IMR-90 (cell line): ENCODE measurements at regions not wholly inside any gene's neighbourhood (a gene's known extent, or its start where the extent isn't known, plus 50 kb on each side); places are given as distances from the start of the nearest gene placed in this dataset.

Source experiments
- ATAC-seq: fragments of 200-7000 bp; cut with Tn5 transposase; 2 replicates; pipeline ENCODE4 v1.9.1; 2020; ENCODE audit warnings: low read depth, mild to moderate bottlenecking, moderate library complexity
- BruUV-seq: library from RNA; stranded (reverse); fragments of 400-500 nt; replicated peaks from 2 replicates; lab custom pipeline; 2021; lab: Mats Ljungman, UMichigan
- CTCF ChIA-PET: fragments of 300-600 bp; formaldehyde crosslinking; extraction: SDS; loops from one replicate; lab custom pipeline; 2021; ENCODE audit warnings: antibody characterized with exemption; lab: Yijun Ruan, JAX
- POLR2A ChIA-PET: fragments of 300-600 bp; sonication (Branson Sonifier 250); formaldehyde crosslinking; loops from one replicate; lab custom pipeline; 2022; ENCODE audit warnings: antibody characterized with exemption; ENCODE audit not compliant: unreplicated experiment; lab: Charles Lee
- DNase-seq: peaks from one replicate; pipeline ENCODE4 v3.0.0; 2013
- H2AFZ ChIP-seq: replicated peaks from 2 replicates; pipeline ENCODE3; 2013; ENCODE audit warnings: low read length, mild to moderate bottlenecking; ENCODE audit not compliant: poor library complexity
- H2AK5ac ChIP-seq: 2 replicates; pipeline ENCODE4 v1.6.1; 2013; ENCODE audit warnings: low read depth, low read length, inconsistent platforms
- H2AK9ac ChIP-seq: replicated peaks from 2 replicates; pipeline ENCODE3; 2013; ENCODE audit warnings: mild to moderate bottlenecking, low read depth, low read length, moderate library complexity; ENCODE audit not compliant: poor library complexity
- H2BK120ac ChIP-seq: 2 replicates; pipeline ENCODE4 v1.6.1; 2013; ENCODE audit warnings: low read depth, low read length, inconsistent platforms
- H2BK15ac ChIP-seq: 3 replicates; pipeline ENCODE4 v1.6.1; 2013; ENCODE audit warnings: low read depth, low read length, inconsistent platforms
- H2BK20ac ChIP-seq: 2 replicates; pipeline ENCODE4 v1.6.1; 2013; ENCODE audit warnings: low read depth, mild to moderate bottlenecking, inconsistent platforms, low read length, moderate library complexity
- H2BK5ac ChIP-seq: 2 replicates; pipeline ENCODE4 v1.6.1; 2013; ENCODE audit warnings: mild to moderate bottlenecking, low read depth, low read length, inconsistent platforms; ENCODE audit not compliant: poor library complexity, severe bottlenecking
- H3K14ac ChIP-seq: replicated peaks from 2 replicates; pipeline ENCODE4 v1.6.1; 2013; ENCODE audit warnings: low read depth, low read length, inconsistent platforms
- H3K18ac ChIP-seq: 2 replicates; pipeline ENCODE4 v1.6.1; 2013; ENCODE audit warnings: low read depth, low read length, control low read depth
- H3K23ac ChIP-seq: 2 replicates; pipeline ENCODE4 v1.6.1; 2013; ENCODE audit warnings: low read depth, low read length, inconsistent platforms
- H3K27ac ChIP-seq: 2 replicates; pipeline ENCODE4 v1.5.1; 2013; ENCODE audit warnings: mild to moderate bottlenecking, control low read depth, low read length; ENCODE audit not compliant: insufficient read depth
- H3K27me3 ChIP-seq: 2 replicates; pipeline ENCODE4 v1.6.1; 2013; ENCODE audit warnings: low read length; ENCODE audit not compliant: control insufficient read depth, insufficient read depth
- H3K36me3 ChIP-seq: 2 replicates; pipeline ENCODE4 v1.6.1; 2013; ENCODE audit warnings: low read length, mixed read lengths; ENCODE audit not compliant: control insufficient read depth, insufficient read depth
- H3K4ac ChIP-seq: 2 replicates; pipeline ENCODE4 v1.6.1; 2013; ENCODE audit warnings: low read depth, low read length, inconsistent platforms
- H3K4me1 ChIP-seq: 2 replicates; pipeline ENCODE4 v1.6.1; 2013; ENCODE audit warnings: low read length, mixed read lengths; ENCODE audit not compliant: control insufficient read depth, insufficient read depth
- H3K4me2 ChIP-seq: 2 replicates; pipeline ENCODE4 v1.6.1; 2013; ENCODE audit warnings: low read depth, mild to moderate bottlenecking, control low read depth, low read length, moderate library complexity
- H3K4me3 ChIP-seq: 2 replicates; pipeline ENCODE4 v1.5.1; 2013; ENCODE audit warnings: low read depth, mild to moderate bottlenecking, control low read depth, low read length, moderate library complexity; ENCODE audit not compliant: insufficient read depth
- H3K56ac ChIP-seq: 2 replicates; pipeline ENCODE4 v1.6.1; 2013; ENCODE audit warnings: low read length, inconsistent platforms; ENCODE audit not compliant: insufficient read depth; ENCODE audit errors: extremely low read depth
- H3K79me1 ChIP-seq, 2 experiments: 2 replicates each; pipeline ENCODE4 v1.6.1; 2013; ENCODE audit warnings: low read length in 2 of 2, inconsistent platforms in 1 of 2, low read depth in 1 of 2
- H3K9ac ChIP-seq: 2 replicates; pipeline ENCODE4 v1.6.1; 2013; ENCODE audit warnings: low read depth, low read length, control low read depth
- H3K9me1 ChIP-seq: 2 replicates; pipeline ENCODE4 v1.6.1; 2013; ENCODE audit warnings: low read length, inconsistent platforms; ENCODE audit not compliant: insufficient read depth
- H3K9me3 ChIP-seq: 2 replicates; pipeline ENCODE4 v1.6.1; 2013; ENCODE audit warnings: low read length; ENCODE audit not compliant: control insufficient read depth, insufficient read depth
- H4K20me1 ChIP-seq: 2 replicates; pipeline ENCODE4 v1.6.1; 2013; ENCODE audit warnings: low read length, inconsistent platforms; ENCODE audit not compliant: insufficient read depth
- H4K5ac ChIP-seq: 2 replicates; pipeline ENCODE4 v1.6.1; 2013; ENCODE audit warnings: mild to moderate bottlenecking, low read depth, low read length, control low read depth
- H4K8ac ChIP-seq, 2 experiments: 2 replicates each; pipeline ENCODE4 v1.6.1; 2013; ENCODE audit warnings: low read depth in 2 of 2, low read length in 2 of 2, control low read depth in 1 of 2, inconsistent platforms in 1 of 2
- H4K91ac ChIP-seq: 2 replicates; pipeline ENCODE4 v1.6.1; 2013; ENCODE audit warnings: low read depth, low read length, inconsistent platforms; ENCODE audit not compliant: insufficient read depth
- NFE2L2 ChIP-seq: fragments of 150-350 bp; IDR thresholded peaks from 2 replicates; pipeline ENCODE4 v1.6.1; 2016; ENCODE audit warnings: low read depth, mild to moderate bottlenecking, low read length
- RAD21 ChIP-seq: IDR thresholded peaks from 2 replicates; pipeline ENCODE4 v1.6.1; 2012; ENCODE audit warnings: low read length, improper control_type of control experiment
- RCOR1 ChIP-seq: IDR thresholded peaks from 2 replicates; pipeline ENCODE4 v1.6.1; 2012; ENCODE audit warnings: mild to moderate bottlenecking, low read length, improper control_type of control experiment; ENCODE audit not compliant: insufficient replicate concordance
- WGBS, 2 experiments: methylation state at CpG; one replicate each; pipeline versions ENCODE4 v1.1.5 to v1.1.7; 2013; ENCODE audit warnings: missing lambda C conversion rate in 2 of 2; ENCODE audit not compliant: insufficient read length in 1 of 2; ENCODE audit errors: extremely low coverage in 2 of 2; 5-methylcytosine and 5-hydroxymethylcytosine counted together
- dilution Hi-C: fragments of 300-500 bp; cut with HindIII; formaldehyde crosslinking; loops from one replicate; pipeline ENCODE4 v1.14.3; 2018; ENCODE audit warnings: low sequenced_read_pairs; ENCODE audit not compliant: unreplicated experiment
- in situ Hi-C: fragments of 300-500 bp; cut with MboI; formaldehyde crosslinking; loops from 3 replicates; pipeline ENCODE4 v1.14.3; 2019; ENCODE audit warnings: low sequenced_read_pairs, inconsistent platforms, mixed read lengths
- intact Hi-C: fragments of 100-400 bp; cut with micrococcal nuclease; formaldehyde crosslinking; loops from 2 replicates; pipeline ENCODE4 v1.10.0; 2022
- TF ChIP-seq, protein P1 (sequence below): fragments of 150-350 bp; IDR thresholded peaks from 2 replicates; pipeline ENCODE4 v1.6.1; 2016; ENCODE audit warnings: low read depth, mild to moderate bottlenecking, low read length, moderate library complexity, borderline replicate concordance

DNA sequence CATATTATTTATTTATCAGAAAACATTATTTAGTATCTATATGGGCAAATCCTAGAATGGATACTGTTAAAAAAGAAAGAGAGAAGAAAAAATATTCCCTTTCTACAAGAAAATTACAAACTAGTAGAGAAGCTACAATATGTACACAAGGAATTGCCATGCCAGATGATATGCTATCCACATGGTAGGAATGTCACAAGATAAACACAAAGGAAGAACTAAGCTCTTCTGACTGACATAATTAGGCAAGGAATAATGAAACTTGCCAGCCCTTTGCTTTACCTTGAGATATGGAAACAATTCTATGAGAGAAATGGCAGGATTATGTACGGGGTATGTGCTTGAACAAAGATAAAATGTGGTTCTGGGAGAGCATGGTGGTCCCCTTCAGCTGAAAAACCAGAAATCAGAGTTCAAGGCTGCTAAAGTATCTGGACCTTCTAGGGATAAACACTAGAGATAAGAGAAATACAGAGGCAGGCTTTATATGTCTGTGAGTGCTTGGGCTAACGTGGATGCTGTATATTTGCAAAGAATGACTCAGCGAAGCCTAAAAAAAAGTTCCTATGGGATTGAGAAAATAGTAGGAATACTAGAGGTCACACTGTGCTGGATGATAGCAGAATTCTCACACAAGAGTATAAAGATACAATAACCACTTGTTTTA lies 451.6 kb downstream of the TLE1 start:
- dilution Hi-C loops, result no loop called here
- no TSS peak for BruUV-seq

More for the DNA sequence above, 451.6 kb downstream of the TLE1 start:
- 86% methylated on average over 1 of the region's 3 CpGs; no CpG with 5 or more reads in 1 of the 2 experiments for WGBS, 2 experiments
- no peaks in the 10 kb centered on the region for H3K9me1 ChIP-seq
- TF ChIP-seq RAD21 (peak; percentile 1; the same call in 1 of the 2 replicates), NFE2L2 (peak; percentile 78), RCOR1 (no peak)
- TF ChIP-seq, protein P1, sequence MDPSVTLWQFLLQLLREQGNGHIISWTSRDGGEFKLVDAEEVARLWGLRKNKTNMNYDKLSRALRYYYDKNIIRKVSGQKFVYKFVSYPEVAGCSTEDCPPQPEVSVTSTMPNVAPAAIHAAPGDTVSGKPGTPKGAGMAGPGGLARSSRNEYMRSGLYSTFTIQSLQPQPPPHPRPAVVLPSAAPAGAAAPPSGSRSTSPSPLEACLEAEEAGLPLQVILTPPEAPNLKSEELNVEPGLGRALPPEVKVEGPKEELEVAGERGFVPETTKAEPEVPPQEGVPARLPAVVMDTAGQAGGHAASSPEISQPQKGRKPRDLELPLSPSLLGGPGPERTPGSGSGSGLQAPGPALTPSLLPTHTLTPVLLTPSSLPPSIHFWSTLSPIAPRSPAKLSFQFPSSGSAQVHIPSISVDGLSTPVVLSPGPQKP, result no peak
- peak; percentile 98 for ATAC-seq
- H3K9ac ChIP-seq, result no peak overlapping the region
- peak overlapping the region; percentile 57 for H3K18ac ChIP-seq
- H3K79me1 ChIP-seq, result no peaks in the 10 kb centered on the region
- H3K56ac ChIP-seq, result no peak overlapping the region
- no peak overlapping the region for H2AK9ac ChIP-seq
- no peak overlapping the region for H2BK120ac ChIP-seq
- H2AK5ac ChIP-seq, result no peak overlapping the region
- peak; percentile 77 for DNase-seq
- no peak overlapping the region for H2BK20ac ChIP-seq
- no peak overlapping the region for H2BK15ac ChIP-seq
- no peaks in the 10 kb centered on the region for H3K9me3 ChIP-seq
- H2AFZ ChIP-seq, result no peak overlapping the region
- no peaks in the 10 kb centered on the region for H3K27me3 ChIP-seq
- H4K5ac ChIP-seq, result no peak overlapping the region
- peak overlapping the region; percentile 36 for H2BK5ac ChIP-seq
- no peak overlapping the region for H3K4me3 ChIP-seq
- no peak overlapping the region for H4K91ac ChIP-seq
- intact Hi-C loops, result loop anchor here (10.0 kb wide), 1 partner anchor 67 kb away; no protein-coding TSS in a partner anchor
- in situ Hi-C loops, result no loop called here
- ChIA-PET POLR2A (no interaction called here), CTCF (no interaction called here)
- peak overlapping the region; percentile 48; the same call in 1 of the 2 replicates for H3K4me2 ChIP-seq
- H3K36me3 ChIP-seq, result no peaks in the 10 kb centered on the region
- H3K4ac ChIP-seq, result no peak overlapping the region
- H3K23ac ChIP-seq, result no peak overlapping the region
- H3K14ac ChIP-seq, result no peak overlapping the region
- H3K27ac ChIP-seq, result peak overlapping the region; percentile 31; the same call in 1 of the 2 replicates
- no peaks in the 10 kb centered on the region for H3K4me1 ChIP-seq
- H4K20me1 ChIP-seq, result no peaks in the 10 kb centered on the region
- no peak overlapping the region for H4K8ac ChIP-seq
